Adrenal gland (tissue), 9 donors: ENCODE measurements at regions not wholly inside any gene's neighbourhood (a gene's known extent, or its start where the extent isn't known, plus 50 kb on each side); places are given as distances from the start of the nearest gene placed in this dataset.

Source experiments
- DNase-seq, 7 donors: peaks; one replicate each; pipeline ENCODE4 v3.0.0-alpha.2; 2019 to 2020
- H3K27ac ChIP-seq, 5 donors: fragments of 200-600 bp; sonication (generic) in 4 of 5; 1 replicate in 3 of 5; 2 replicates in 2 of 5; pipeline versions ENCODE4 v1.5.1 to v1.8.0; 2016 to 2020; ENCODE audit warnings: mild to moderate bottlenecking in 1 of 5
- H3K27me3 ChIP-seq: fragments of 200-600 bp; 2 replicates; pipeline ENCODE4 v1.8.0; 2021
- H3K36me3 ChIP-seq, 2 donors: fragments of 200-600 bp; replicated peaks in 1 of 2; 1 replicate in 1 of 2; 2 replicates in 1 of 2; pipeline versions ENCODE4 v1.5.1 to v1.8.0; 2018 to 2022
- H3K4me1 ChIP-seq, 2 donors: fragments of 200-600 bp; replicated peaks in 1 of 2; 1 replicate in 1 of 2; 2 replicates in 1 of 2; pipeline versions ENCODE4 v1.5.1 to v1.8.0; 2018 to 2021
- H3K4me3 ChIP-seq, 4 donors: fragments of 200-600 bp; sonication (generic) in 3 of 4; one replicate each; pipeline ENCODE4 v1.5.1; 2016 to 2018
- H3K9me3 ChIP-seq, 3 donors: fragments of 200-600 bp; sonication (generic) in 1 of 3; replicated peaks in 1 of 3; 1 replicate in 2 of 3; 2 replicates in 1 of 3; pipeline versions ENCODE4 v1.5.1 to v1.8.0; 2016 to 2021
- CTCF ChIP-seq, 6 experiments: fragments of 450-650 bp in 4 of 6; fragments of 200-600 bp in 2 of 6; sonication (generic) in 1 of 6; IDR thresholded peaks; 1 replicate in 5 of 6; 2 replicates in 1 of 6; pipeline versions ENCODE4 v1.5.1 to v1.8.0; 2016 to 2021; ENCODE audit warnings: antibody characterized with exemption in 6 of 6, mild to moderate bottlenecking in 2 of 6, moderate library complexity in 1 of 6
- POLR2A ChIP-seq, 2 donors: fragments of 450-650 bp; IDR thresholded peaks; one replicate each; pipeline ENCODE4 v1.6.1; 2017; ENCODE audit warnings: antibody characterized with exemption in 2 of 2, mild to moderate bottlenecking in 2 of 2, moderate library complexity in 1 of 2
- WGBS, 4 donors: extraction: QIAGEN DNeasy Blood & Tissue Kit in 2 of 4; methylation state at CpG; one replicate each; pipeline versions ENCODE4 v1.1.5 to v1.1.7; 2013 to 2017; 5-methylcytosine and 5-hydroxymethylcytosine counted together
- intact Hi-C, 2 donors: fragments of 100-400 bp; cut with DNase I; formaldehyde crosslinking; loops; one replicate each; pipeline versions ENCODE4 v1.14.1 to v1.15.0; 2022 to 2023
- donor health status: healthy with polysubstance abuse.
- donor health status: Bipolar disorder and iron deficiency.
- donor health status: DM: yes; HTN: yes; CAD: no.
- donor health status: DM: no; HTN: no; CAD: no.
- donor health status: DM: no; HTN: no; CAD: no.

- H3K27ac ChIP-seq = no peak overlapping the region
- H3K9me3 ChIP-seq = no peaks in the 10 kb centered on the region
- TF ChIP-seq CTCF (IDR thresholded peaks at IDR 0.05) (no peak), POLR2A (IDR thresholded peaks at IDR 0.05) (no peak)
- 88 to 98% (median 93%) methylated on average over 4 of the region's 4 CpGs for WGBS, 4 donors
- H3K4me3 ChIP-seq = no peak overlapping the region
- no peak for DNase-seq
- H3K27me3 ChIP-seq = no peaks in the 10 kb centered on the region
- intact Hi-C loops = no loop called here
- H3K4me1 ChIP-seq = peaks cover 29 to 42% of the 10 kb centered on the region in 2 donors
- H3K36me3 ChIP-seq = no peaks in the 10 kb centered on the region
Observed at GRCh38 chr14:71366861-71367260, 459.6 kb downstream of the PCNX1 start.

GRCh38 chr14:71371711-71372396, 464.6 kb downstream of the PCNX1 start:
- Histone ChIP-seq H3K9me3 (no peaks in the 10 kb centered on the region), H3K4me1 (peaks cover 4 to 22% of the 10 kb centered on the region in 2 donors), H3K4me3 (no peak overlapping the region), H3K27me3 (no peaks in the 10 kb centered on the region), H3K27ac (peak overlapping the region in 1 of 5 donors; percentile 33), H3K36me3 (no peaks in the 10 kb centered on the region)
- WGBS, 4 donors = 52 to 55% (median 54%) methylated on average over 2 of the region's 2 CpGs
- no peak for DNase-seq
- intact Hi-C loops = no loop called here
- TF ChIP-seq CTCF (IDR thresholded peaks at IDR 0.05) (no peak), POLR2A (IDR thresholded peaks at IDR 0.05) (no peak)

GRCh38 chr14:71372411-71372838, 465.2 kb downstream of the PCNX1 start:
- intact Hi-C loops = no loop called here
- Histone ChIP-seq H3K4me1 (peaks cover 4 to 22% of the 10 kb centered on the region in 2 donors), H3K4me3 (no peak overlapping the region), H3K27me3 (no peaks in the 10 kb centered on the region), H3K27ac (peak overlapping the region in 1 of 5 donors; percentile 41), H3K9me3 (no peaks in the 10 kb centered on the region), H3K36me3 (no peaks in the 10 kb centered on the region)
- no peak for DNase-seq
- TF ChIP-seq POLR2A (IDR thresholded peaks at IDR 0.05) (no peak), CTCF (IDR thresholded peaks at IDR 0.05) (no peak)
- WGBS, 4 donors = 63 to 71% (median 68%) methylated on average over 4 of the region's 4 CpGs

- no peaks in the 10 kb centered on the region for H3K27me3 ChIP-seq
- H3K4me1 ChIP-seq = peaks cover 4 to 30% of the 10 kb centered on the region in 2 donors
- no peak overlapping the region for H3K27ac ChIP-seq
- no peak overlapping the region for H3K4me3 ChIP-seq
- TF ChIP-seq CTCF (IDR thresholded peaks at IDR 0.05) = no peak
- no peak for TF ChIP-seq POLR2A (IDR thresholded peaks at IDR 0.05)
- no peaks in the 10 kb centered on the region for H3K36me3 ChIP-seq
- intact Hi-C loops = no loop called here
- no peaks in the 10 kb centered on the region for H3K9me3 ChIP-seq
- 91 to 100% (median 94%) methylated on average over 1 of the region's 1 CpG for WGBS, 4 donors
- DNase-seq = no peak
Observed at GRCh38 chr14:71373773-71374172, 466.5 kb downstream of the PCNX1 start.
